Activated CD8-positive, alpha-beta T cell treated with anti-CD3 and anti-CD28 coated beads for 36 hours (primary cell): ENCODE measurements at regions not wholly inside any gene's neighbourhood (a gene's known extent, or its start where the extent isn't known, plus 50 kb on each side); places are given as distances from the start of the nearest gene placed in this dataset.

ENCODE experiments used
- ATAC-seq: fragments of 200-7000 bp; cut with Tn5 transposase; one replicate; pipeline ENCODE4 v1.10.0; 2021; ENCODE audit warnings: mild to moderate bottlenecking, moderate library complexity
- CTCF ChIA-PET: fragments of 350-600 bp; sonication (Branson Sonifier 250); formaldehyde crosslinking; loops from one replicate; lab custom pipeline; 2021; ENCODE audit warnings: antibody characterized with exemption; lab: Charles Lee
- POLR2A ChIA-PET: fragments of 350-600 bp; sonication (Branson Sonifier 250); formaldehyde crosslinking; loops from one replicate; lab custom pipeline; 2021; ENCODE audit warnings: antibody characterized with exemption; lab: Charles Lee
- DNase-seq: peaks from one replicate; pipeline ENCODE4 v3.0.0-alpha.2; 2020
- H3K27ac Mint-ChIP-seq: one replicate; pipeline ENCODE4 v1.8.0; 2021; ENCODE audit warnings: mild to moderate bottlenecking, mixed read lengths
- H3K27me3 Mint-ChIP-seq: one replicate; pipeline ENCODE4 v1.8.0; 2021; ENCODE audit warnings: mixed read lengths
- H3K36me3 Mint-ChIP-seq: one replicate; pipeline ENCODE4 v1.8.0; 2021; ENCODE audit warnings: low read depth, mixed read lengths
- H3K4me1 Mint-ChIP-seq: one replicate; pipeline ENCODE4 v1.8.0; 2021; ENCODE audit warnings: low read depth, mixed read lengths
- H3K4me3 Mint-ChIP-seq: one replicate; pipeline ENCODE4 v1.8.0; 2021; ENCODE audit warnings: mild to moderate bottlenecking, moderate library complexity, mixed read lengths
- H3K9me3 Mint-ChIP-seq: one replicate; pipeline ENCODE4 v1.8.0; 2021; ENCODE audit warnings: mixed read lengths
- intact Hi-C: fragments of 100-400 bp; cut with micrococcal nuclease; formaldehyde crosslinking; loops from one replicate; pipeline ENCODE4 v1.10.0; 2022
- TF ChIP-seq, protein P1 (sequence below): fragments of 200-600 bp; IDR thresholded peaks from one replicate; pipeline ENCODE4 v1.8.0; 2022; ENCODE audit warnings: antibody characterized with exemption, mild to moderate bottlenecking

DNA sequence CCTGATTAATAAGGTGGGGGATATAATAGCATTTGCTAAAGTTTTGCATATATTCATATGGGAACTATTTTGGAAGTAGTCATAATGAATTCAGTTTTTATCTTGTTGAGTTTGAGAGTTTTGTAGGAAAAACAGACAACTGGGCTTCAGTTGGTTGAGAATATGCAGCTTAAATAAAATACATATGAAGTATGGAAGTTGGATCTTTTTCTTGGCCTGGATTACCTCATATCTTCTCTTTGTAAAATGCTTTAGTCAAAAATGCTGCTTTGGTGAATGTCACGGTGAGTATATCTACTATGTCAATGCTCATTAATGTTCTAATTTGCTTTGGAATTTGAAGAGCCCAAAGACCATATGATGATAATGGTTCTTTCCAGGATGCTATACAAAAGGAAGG, 552.2 kb upstream of the LMO3 start:
- TF ChIP-seq, protein P1, sequence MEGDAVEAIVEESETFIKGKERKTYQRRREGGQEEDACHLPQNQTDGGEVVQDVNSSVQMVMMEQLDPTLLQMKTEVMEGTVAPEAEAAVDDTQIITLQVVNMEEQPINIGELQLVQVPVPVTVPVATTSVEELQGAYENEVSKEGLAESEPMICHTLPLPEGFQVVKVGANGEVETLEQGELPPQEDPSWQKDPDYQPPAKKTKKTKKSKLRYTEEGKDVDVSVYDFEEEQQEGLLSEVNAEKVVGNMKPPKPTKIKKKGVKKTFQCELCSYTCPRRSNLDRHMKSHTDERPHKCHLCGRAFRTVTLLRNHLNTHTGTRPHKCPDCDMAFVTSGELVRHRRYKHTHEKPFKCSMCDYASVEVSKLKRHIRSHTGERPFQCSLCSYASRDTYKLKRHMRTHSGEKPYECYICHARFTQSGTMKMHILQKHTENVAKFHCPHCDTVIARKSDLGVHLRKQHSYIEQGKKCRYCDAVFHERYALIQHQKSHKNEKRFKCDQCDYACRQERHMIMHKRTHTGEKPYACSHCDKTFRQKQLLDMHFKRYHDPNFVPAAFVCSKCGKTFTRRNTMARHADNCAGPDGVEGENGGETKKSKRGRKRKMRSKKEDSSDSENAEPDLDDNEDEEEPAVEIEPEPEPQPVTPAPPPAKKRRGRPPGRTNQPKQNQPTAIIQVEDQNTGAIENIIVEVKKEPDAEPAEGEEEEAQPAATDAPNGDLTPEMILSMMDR, result no peak
- Mint-ChIP-seq H3K4me1 (no peaks in the 10 kb centered on the region), H3K9me3 (peaks cover 14% of the 10 kb centered on the region), H3K27me3 (no peaks in the 10 kb centered on the region), H3K4me3 (no peak overlapping the region), H3K36me3 (no peaks in the 10 kb centered on the region), H3K27ac (no peak overlapping the region)
- ATAC-seq, result no peak
- no peak for DNase-seq
- intact Hi-C loops, result no loop called here
- CTCF ChIA-PET, result no interaction called here
- POLR2A ChIA-PET, result no interaction called here

DNA sequence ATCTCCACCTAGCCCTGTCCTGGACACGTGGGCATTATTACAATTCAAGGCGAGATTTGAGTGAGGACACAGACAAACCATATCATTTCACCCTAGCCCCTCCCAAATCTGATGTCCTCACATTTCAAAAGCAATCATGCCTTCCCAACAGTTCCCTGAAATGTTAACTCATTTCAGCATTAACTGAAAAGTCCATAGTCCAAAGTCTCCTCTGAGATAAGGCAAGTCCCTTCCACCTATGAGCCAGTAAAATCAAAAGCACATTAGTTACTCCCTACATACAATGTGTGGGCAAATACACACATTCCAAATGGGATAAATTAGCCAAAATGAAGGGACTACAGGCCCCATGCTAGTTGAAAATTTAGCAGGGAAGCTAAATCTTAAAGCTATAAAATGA, 546.0 kb upstream of the LMO3 start:
- Mint-ChIP-seq H3K27me3 (no peaks in the 10 kb centered on the region), H3K9me3 (peaks cover 30% of the 10 kb centered on the region), H3K36me3 (no peaks in the 10 kb centered on the region), H3K4me3 (no peak overlapping the region), H3K27ac (no peak overlapping the region), H3K4me1 (no peaks in the 10 kb centered on the region)
- CTCF ChIA-PET, result no interaction called here
- DNase-seq (no peak), ATAC-seq (no peak)
- intact Hi-C loops, result no loop called here
- TF ChIP-seq, protein P1, result no peak
- POLR2A ChIA-PET, result no interaction called here

DNA sequence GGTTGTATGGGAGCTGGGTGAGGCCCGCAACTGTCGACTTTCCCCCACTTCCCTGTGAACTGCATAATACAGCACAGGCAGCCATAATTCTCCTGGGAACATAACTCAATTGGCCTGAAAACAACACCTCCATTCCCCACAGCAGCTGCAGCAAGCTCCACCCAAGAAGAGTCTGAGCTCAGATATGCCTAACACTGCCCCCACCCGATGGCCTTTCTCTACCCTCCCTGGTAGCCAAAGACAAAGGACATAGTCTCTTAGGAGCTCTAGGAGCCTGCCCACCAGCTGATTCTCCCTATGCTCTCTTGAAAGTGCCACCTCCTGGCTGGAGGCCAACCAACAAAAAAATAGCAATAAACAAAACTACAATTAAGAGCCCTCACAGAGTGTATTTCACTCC, 542.7 kb upstream of the LMO3 start:
- H3K27me3 Mint-ChIP-seq, result no peaks in the 10 kb centered on the region
- no peak overlapping the region for H3K27ac Mint-ChIP-seq
- no peaks in the 10 kb centered on the region for H3K4me1 Mint-ChIP-seq
- no peaks in the 10 kb centered on the region for H3K36me3 Mint-ChIP-seq
- H3K9me3 Mint-ChIP-seq, result peaks cover 24% of the 10 kb centered on the region
- POLR2A ChIA-PET, result no interaction called here
- H3K4me3 Mint-ChIP-seq, result no peak overlapping the region
- intact Hi-C loops, result no loop called here
- DNase-seq (no peak), ATAC-seq (no peak)
- TF ChIP-seq, protein P1, result no peak
- CTCF ChIA-PET, result no interaction called here

DNA sequence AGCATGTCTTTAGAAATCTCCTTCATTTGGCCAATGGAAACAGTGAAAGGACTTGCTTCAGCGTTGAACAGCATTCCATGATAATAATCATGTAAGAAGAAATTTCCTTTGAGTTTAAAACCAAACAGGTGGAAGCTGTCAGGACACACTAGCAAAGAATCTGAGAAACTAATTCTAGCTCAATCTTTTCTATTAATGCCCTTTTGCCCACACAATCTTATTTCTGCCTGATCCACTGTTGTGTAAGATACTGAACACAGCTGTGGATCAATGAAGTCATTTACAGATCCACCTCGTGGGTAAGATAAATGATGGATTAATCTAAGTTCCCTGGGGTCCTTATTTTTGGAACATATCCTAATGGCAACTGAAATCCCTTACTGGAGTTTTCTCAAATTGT, 536.9 kb upstream of the LMO3 start:
- ChIA-PET POLR2A (no interaction called here), CTCF (no interaction called here)
- DNase-seq (no peak), ATAC-seq (no peak)
- intact Hi-C loops, result no loop called here
- Mint-ChIP-seq H3K27ac (no peak overlapping the region), H3K9me3 (peaks cover 12% of the 10 kb centered on the region), H3K36me3 (no peaks in the 10 kb centered on the region), H3K4me1 (no peaks in the 10 kb centered on the region), H3K4me3 (no peak overlapping the region), H3K27me3 (no peaks in the 10 kb centered on the region)
- TF ChIP-seq, protein P1, result no peak

DNA sequence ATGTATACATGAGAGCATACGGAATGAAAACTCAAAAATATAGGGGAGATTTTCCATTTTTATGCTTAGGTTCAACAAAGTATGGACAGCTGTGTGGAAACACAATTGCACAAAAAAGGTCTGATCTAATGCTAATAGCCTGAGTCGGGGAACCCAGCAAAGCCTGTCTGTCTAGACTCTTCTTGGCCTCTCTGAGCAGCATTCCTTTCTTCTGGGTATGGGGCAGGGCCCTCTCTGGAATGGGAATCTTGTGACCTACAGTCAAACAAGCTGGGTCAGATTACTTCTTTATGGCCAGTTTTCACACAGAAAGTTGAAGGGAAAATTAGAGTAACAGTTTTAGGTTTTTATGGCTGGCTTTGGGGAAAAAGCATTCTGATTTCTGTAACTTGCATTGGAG, 534.0 kb upstream of the LMO3 start:
- H3K9me3 Mint-ChIP-seq, result peaks cover 12% of the 10 kb centered on the region
- no peaks in the 10 kb centered on the region for H3K4me1 Mint-ChIP-seq
- DNase-seq (no peak), ATAC-seq (no peak)
- POLR2A ChIA-PET, result no interaction called here
- no peak overlapping the region for H3K4me3 Mint-ChIP-seq
- intact Hi-C loops, result no loop called here
- TF ChIP-seq, protein P1, result no peak
- H3K27ac Mint-ChIP-seq, result no peak overlapping the region
- H3K36me3 Mint-ChIP-seq, result no peaks in the 10 kb centered on the region
- H3K27me3 Mint-ChIP-seq, result no peaks in the 10 kb centered on the region
- CTCF ChIA-PET, result no interaction called here
